H9 (cell line): ENCODE measurements at regions not wholly inside any gene's neighbourhood (a gene's known extent, or its start where the extent isn't known, plus 50 kb on each side); places are given as distances from the start of the nearest gene placed in this dataset.

Experiments used
- DNase-seq: peaks from one replicate; pipeline ENCODE4 v3.0.0-alpha.2; 2017
- H2AFZ ChIP-seq: one replicate; pipeline ENCODE4 v1.6.1; 2013; ENCODE audit warnings: mild to moderate bottlenecking, low read length, control low read depth, moderate library complexity
- H2AK5ac ChIP-seq: 2 replicates; pipeline ENCODE4 v1.6.1; 2013; ENCODE audit warnings: low read length, control low read depth, mixed read lengths; ENCODE audit not compliant: insufficient read length
- H2BK120ac ChIP-seq: one replicate; pipeline ENCODE4 v1.6.1; 2013; ENCODE audit warnings: low read depth, mild to moderate bottlenecking, low read length, control low read depth, inconsistent platforms; ENCODE audit not compliant: poor library complexity, severe bottlenecking
- H2BK12ac ChIP-seq: 2 replicates; pipeline ENCODE4 v1.6.1; 2013; ENCODE audit warnings: low read length, control low read depth, mixed read lengths, low read depth; ENCODE audit not compliant: insufficient read length
- H2BK15ac ChIP-seq: 2 replicates; pipeline ENCODE4 v1.6.1; 2013; ENCODE audit warnings: low read depth, low read length, control low read depth
- H2BK20ac ChIP-seq: one replicate; pipeline ENCODE4 v1.6.1; 2013; ENCODE audit warnings: low read depth, mild to moderate bottlenecking, low read length, control low read depth, inconsistent platforms; ENCODE audit not compliant: poor library complexity, severe bottlenecking
- H2BK5ac ChIP-seq: 2 replicates; pipeline ENCODE4 v1.6.1; 2013; ENCODE audit warnings: low read length, control low read depth, mixed read lengths; ENCODE audit not compliant: insufficient read length
- H3K14ac ChIP-seq: 2 replicates; pipeline ENCODE4 v1.6.1; 2013; ENCODE audit warnings: low read length, control low read depth; ENCODE audit not compliant: insufficient read depth
- H3K18ac ChIP-seq: 2 replicates; pipeline ENCODE4 v1.6.1; 2013; ENCODE audit warnings: low read depth, mild to moderate bottlenecking, mixed read lengths, low read length, control low read depth; ENCODE audit not compliant: insufficient read length
- H3K23ac ChIP-seq: 2 replicates; pipeline ENCODE4 v1.6.1; 2013; ENCODE audit warnings: low read length, control low read depth, mixed read lengths, low read depth; ENCODE audit not compliant: insufficient read length
- H3K23me2 ChIP-seq: 2 replicates; pipeline ENCODE4 v1.6.1; 2013; ENCODE audit warnings: low read depth, mild to moderate bottlenecking, mixed read lengths, low read length, control low read depth; ENCODE audit not compliant: insufficient read length, poor library complexity, severe bottlenecking
- H3K27ac ChIP-seq: 2 replicates; pipeline ENCODE4 v1.5.1; 2013; ENCODE audit warnings: low read length, control low read depth, mixed read lengths, low read depth; ENCODE audit not compliant: insufficient read length
- H3K27me3 ChIP-seq: 2 replicates; pipeline ENCODE4 v1.6.1; 2013; ENCODE audit warnings: low read length, control low read depth, inconsistent platforms; ENCODE audit not compliant: insufficient read depth
- H3K4ac ChIP-seq: 2 replicates; pipeline ENCODE4 v1.6.1; 2013; ENCODE audit warnings: low read depth, mild to moderate bottlenecking, control low read depth, inconsistent platforms, low read length, moderate library complexity
- H3K4me1 ChIP-seq: 2 replicates; pipeline ENCODE4 v1.6.1; 2013; ENCODE audit warnings: low read length, control low read depth, inconsistent platforms; ENCODE audit not compliant: insufficient read depth
- H3K4me2 ChIP-seq: 2 replicates; pipeline ENCODE4 v1.6.1; 2013; ENCODE audit warnings: low read length, control low read depth, mixed read lengths; ENCODE audit not compliant: insufficient read length, insufficient read depth
- H3K56ac ChIP-seq: 2 replicates; pipeline ENCODE4 v1.6.1; 2013; ENCODE audit warnings: low read depth, mild to moderate bottlenecking, mixed read lengths, low read length, control low read depth; ENCODE audit not compliant: insufficient read length
- H3K79me1 ChIP-seq: 2 replicates; pipeline ENCODE4 v1.6.1; 2013; ENCODE audit warnings: low read depth, mild to moderate bottlenecking, moderate library complexity, low read length, control low read depth, inconsistent platforms; ENCODE audit not compliant: insufficient read depth, poor library complexity, severe bottlenecking
- H3K79me2 ChIP-seq: 2 replicates; pipeline ENCODE4 v1.6.1; 2013; ENCODE audit warnings: low read length, control low read depth, inconsistent platforms; ENCODE audit not compliant: insufficient read depth
- H3K9ac ChIP-seq: 2 replicates; pipeline ENCODE4 v1.6.1; 2013; ENCODE audit warnings: low read length, control low read depth, mixed read lengths; ENCODE audit not compliant: insufficient read length; ENCODE audit errors: extremely low read depth
- H3K9me3 ChIP-seq: one replicate; pipeline ENCODE4 v1.6.1; 2013; ENCODE audit warnings: low read depth, low read length, inconsistent platforms; ENCODE audit not compliant: control insufficient read depth
- H3T11ph ChIP-seq: one replicate; pipeline ENCODE4 v1.6.1; 2013; ENCODE audit warnings: mild to moderate bottlenecking, low read length, control low read depth, inconsistent platforms
- H4K20me1 ChIP-seq: one replicate; pipeline ENCODE4 v1.6.1; 2013; ENCODE audit not compliant: control insufficient read depth, insufficient read length, insufficient read depth
- H4K5ac ChIP-seq: 2 replicates; pipeline ENCODE4 v1.6.1; 2013; ENCODE audit warnings: low read depth, mild to moderate bottlenecking, mixed read lengths, low read length, control low read depth; ENCODE audit not compliant: insufficient read length
- H4K8ac ChIP-seq: replicated peaks from 2 replicates; pipeline ENCODE4 v1.6.1; 2013; ENCODE audit warnings: low read length, control low read depth, mixed read lengths, low read depth; ENCODE audit not compliant: insufficient read length
- H4K91ac ChIP-seq: 2 replicates; pipeline ENCODE4 v1.6.1; 2013; ENCODE audit warnings: low read depth, mild to moderate bottlenecking, moderate library complexity, mixed read lengths, low read length, control low read depth; ENCODE audit not compliant: insufficient read length
- H3K27ac Mint-ChIP-seq, 3 experiments: 2 replicates in 2 of 3; 3 replicates in 1 of 3; pipeline ENCODE4 v1.8.0; 2020 to 2021; ENCODE audit warnings: mixed read lengths in 3 of 3, mild to moderate bottlenecking in 1 of 3, moderate library complexity in 1 of 3
- H3K27me3 Mint-ChIP-seq: 2 replicates; pipeline ENCODE4 v1.8.0; 2021; ENCODE audit warnings: low read depth, mild to moderate bottlenecking, moderate library complexity, mixed read lengths
- H3K36me3 Mint-ChIP-seq, 3 experiments: 2 replicates in 2 of 3; 3 replicates in 1 of 3; pipeline ENCODE4 v1.8.0; 2020 to 2021; ENCODE audit warnings: low read depth in 3 of 3, mixed read lengths in 3 of 3; ENCODE audit not compliant: insufficient read depth in 1 of 3
- H3K4me1 Mint-ChIP-seq, 2 experiments: 2 replicates each; pipeline ENCODE4 v1.8.0; 2020; ENCODE audit warnings: mixed read lengths in 2 of 2
- H3K4me3 Mint-ChIP-seq, 2 experiments: 2 replicates in 1 of 2; 3 replicates in 1 of 2; pipeline ENCODE4 v1.8.0; 2020 to 2021; ENCODE audit warnings: mild to moderate bottlenecking in 2 of 2, mixed read lengths in 2 of 2, moderate library complexity in 1 of 2
- H3K9me3 Mint-ChIP-seq, 2 experiments: 2 replicates in 1 of 2; 3 replicates in 1 of 2; pipeline ENCODE4 v1.8.0; 2020; ENCODE audit warnings: mild to moderate bottlenecking in 2 of 2, mixed read lengths in 2 of 2, moderate library complexity in 1 of 2
- WGBS: extraction: QIAGEN DNeasy Blood & Tissue Kit; methylation state at CpG from one replicate; pipeline ENCODE4 v1.1.7; 2013; ENCODE audit warnings: missing lambda C conversion rate, low lambda C conversion rate, mixed read lengths; ENCODE audit not compliant: insufficient read length; ENCODE audit errors: extremely low coverage; 5-methylcytosine and 5-hydroxymethylcytosine counted together
- TF ChIP-seq, protein P1 (sequence below): fragments of 200-600 bp; sonication (generic); conservative IDR thresholded peaks from 3 replicates; pipeline ENCODE4 v1.8.0; 2021; ENCODE audit warnings: antibody characterized with exemption, mild to moderate bottlenecking

DNA sequence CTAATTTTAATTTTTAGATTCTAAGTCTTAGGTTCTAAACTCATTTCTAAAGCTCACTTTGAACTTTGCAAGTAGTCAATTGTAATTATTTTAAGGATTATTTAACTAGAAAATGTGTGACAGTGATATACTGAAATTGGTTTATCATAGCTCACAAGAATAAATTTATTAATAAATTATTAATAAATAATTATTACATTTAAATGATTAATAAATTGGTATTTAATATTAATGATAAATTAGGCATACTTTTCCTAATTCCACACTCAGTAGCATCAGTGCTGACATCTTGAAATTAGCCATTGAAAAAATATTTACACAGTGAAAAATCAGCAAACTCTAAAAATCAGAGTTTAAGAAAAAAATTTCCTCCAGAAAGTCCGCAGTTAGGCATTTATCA, 433.7 kb downstream of the FIGN start:
- Histone ChIP-seq H2BK20ac (no peak overlapping the region), H3K23me2 (no peaks in the 10 kb centered on the region), H3K56ac (no peak overlapping the region), H3K4me1 (no peaks in the 10 kb centered on the region), H3K18ac (no peak overlapping the region), H3K9me3 (no peaks in the 10 kb centered on the region), H3K4ac (no peak overlapping the region), H3K9ac (no peak overlapping the region), H3K4me2 (no peak overlapping the region), H3K79me2 (no peaks in the 10 kb centered on the region), H3K23ac (no peak overlapping the region), H2BK12ac (no peak overlapping the region), H3K79me1 (no peaks in the 10 kb centered on the region), H4K91ac (no peak overlapping the region), H2BK120ac (no peak overlapping the region), H2AFZ (no peak overlapping the region), H3K27me3 (no peaks in the 10 kb centered on the region), H2AK5ac (no peak overlapping the region), H3K27ac (no peak overlapping the region), H4K5ac (no peak overlapping the region), H4K8ac (no peak overlapping the region), H2BK5ac (no peak overlapping the region), H3K14ac (no peak overlapping the region), H4K20me1 (no peaks in the 10 kb centered on the region), H2BK15ac (no peak overlapping the region), H3T11ph (no peak overlapping the region)
- no peaks in the 10 kb centered on the region for H3K4me1 Mint-ChIP-seq
- H3K27me3 Mint-ChIP-seq, result no peaks in the 10 kb centered on the region
- H3K36me3 Mint-ChIP-seq, result peaks cover 4 to 15% (median 7%) of the 10 kb centered on the region in 3 experiments; a peak in 6 of 7 replicates
- WGBS, result no CpG with 5 or more reads among the region's 1 CpG
- TF ChIP-seq, protein P1, sequence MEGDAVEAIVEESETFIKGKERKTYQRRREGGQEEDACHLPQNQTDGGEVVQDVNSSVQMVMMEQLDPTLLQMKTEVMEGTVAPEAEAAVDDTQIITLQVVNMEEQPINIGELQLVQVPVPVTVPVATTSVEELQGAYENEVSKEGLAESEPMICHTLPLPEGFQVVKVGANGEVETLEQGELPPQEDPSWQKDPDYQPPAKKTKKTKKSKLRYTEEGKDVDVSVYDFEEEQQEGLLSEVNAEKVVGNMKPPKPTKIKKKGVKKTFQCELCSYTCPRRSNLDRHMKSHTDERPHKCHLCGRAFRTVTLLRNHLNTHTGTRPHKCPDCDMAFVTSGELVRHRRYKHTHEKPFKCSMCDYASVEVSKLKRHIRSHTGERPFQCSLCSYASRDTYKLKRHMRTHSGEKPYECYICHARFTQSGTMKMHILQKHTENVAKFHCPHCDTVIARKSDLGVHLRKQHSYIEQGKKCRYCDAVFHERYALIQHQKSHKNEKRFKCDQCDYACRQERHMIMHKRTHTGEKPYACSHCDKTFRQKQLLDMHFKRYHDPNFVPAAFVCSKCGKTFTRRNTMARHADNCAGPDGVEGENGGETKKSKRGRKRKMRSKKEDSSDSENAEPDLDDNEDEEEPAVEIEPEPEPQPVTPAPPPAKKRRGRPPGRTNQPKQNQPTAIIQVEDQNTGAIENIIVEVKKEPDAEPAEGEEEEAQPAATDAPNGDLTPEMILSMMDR, result no peak
- H3K27ac Mint-ChIP-seq, result no peak overlapping the region
- no peak overlapping the region for H3K4me3 Mint-ChIP-seq
- no peak for DNase-seq
- peaks cover 10 to 13% of the 10 kb centered on the region in 2 experiments for H3K9me3 Mint-ChIP-seq
